HFF-Myc (cell line): ENCODE measurements at regions not wholly inside any gene's neighbourhood (a gene's known extent, or its start where the extent isn't known, plus 50 kb on each side); places are given as distances from the start of the nearest gene placed in this dataset.

Experiments used
- DNase-seq: peaks from one replicate; pipeline ENCODE4 v3.0.0-alpha.2; 2011; ENCODE audit warnings: low read depth; ENCODE audit errors: extremely low read depth
- H3K4me3 ChIP-seq: replicated peaks from 2 replicates; pipeline ENCODE4 v1.5.1; 2011; ENCODE audit warnings: low read depth, mild to moderate bottlenecking, control low read depth, low read length
- CTCF ChIP-seq: IDR thresholded peaks from 2 replicates; pipeline ENCODE4 v1.5.1; 2012; ENCODE audit warnings: mild to moderate bottlenecking, low read depth, low read length, control low read depth; ENCODE audit errors: missing control alignments

- TF ChIP-seq CTCF = no peak
- no peak for DNase-seq
- H3K4me3 ChIP-seq = no peak overlapping the region
These were observed 693.1 kb upstream of the SLC10A2 start for GRCh38 chr13:103759361-103759760.

GRCh38 chr13:103758222-103758621 lies 692.0 kb upstream of the SLC10A2 start:
- no peak overlapping the region for H3K4me3 ChIP-seq
- no peak for DNase-seq
- no peak for TF ChIP-seq CTCF

GRCh38 chr13:103757361-103757760 lies 691.1 kb upstream of the SLC10A2 start:
- TF ChIP-seq CTCF = no peak
- H3K4me3 ChIP-seq = no peak overlapping the region
- DNase-seq = no peak

- no peak for DNase-seq
- H3K4me3 ChIP-seq = no peak overlapping the region
- no peak for TF ChIP-seq CTCF
These were observed 688.6 kb upstream of the SLC10A2 start for GRCh38 chr13:103754783-103755182.

- DNase-seq = no peak
- TF ChIP-seq CTCF = no peak
- no peak overlapping the region for H3K4me3 ChIP-seq
These were observed 668.6 kb upstream of the SLC10A2 start for GRCh38 chr13:103734837-103735236.

GRCh38 chr13:103731959-103732358 lies 665.7 kb upstream of the SLC10A2 start:
- H3K4me3 ChIP-seq = no peak overlapping the region
- no peak for TF ChIP-seq CTCF
- no peak for DNase-seq

- no peak for DNase-seq
- no peak overlapping the region for H3K4me3 ChIP-seq
- no peak for TF ChIP-seq CTCF
These were observed 664.2 kb upstream of the SLC10A2 start for GRCh38 chr13:103730407-103730806.
